ENCODE measurements at regions not wholly inside any gene's neighbourhood (a gene's known extent, or its start where the extent isn't known, plus 50 kb on each side); places are given as distances from the start of the nearest gene placed in this dataset.

DNA sequence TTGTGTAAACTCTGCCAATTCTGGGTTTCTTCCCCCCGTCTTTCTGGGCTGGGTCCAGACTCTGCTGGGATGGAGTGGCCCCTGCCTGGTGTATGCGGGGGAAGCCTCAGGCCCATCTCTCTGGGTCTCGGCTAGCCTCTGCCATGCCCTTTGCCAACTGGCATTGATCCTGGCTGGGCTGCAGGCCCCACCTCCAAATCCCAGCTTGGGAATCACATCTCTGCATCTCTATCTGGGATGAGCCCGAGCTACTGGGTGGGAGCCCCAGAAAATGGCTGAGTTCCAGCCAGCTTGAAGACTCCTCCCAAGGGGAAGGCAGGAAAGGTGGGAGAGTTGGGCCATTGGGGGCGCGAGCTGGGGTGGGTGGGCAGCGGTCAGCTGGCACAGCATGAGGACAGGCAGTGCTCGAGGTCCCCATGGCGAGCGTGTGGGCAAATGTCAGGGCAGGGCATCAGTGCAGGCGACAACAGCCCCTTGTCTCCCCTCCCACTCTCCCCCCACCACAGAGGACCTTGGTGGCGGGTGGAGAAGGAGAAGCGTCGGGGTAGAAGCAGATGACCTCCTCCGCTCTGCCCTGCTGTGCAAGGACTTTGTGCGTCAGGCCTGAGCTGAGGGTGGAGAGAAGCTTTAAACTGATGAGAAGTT is 139.4 kb downstream of the ASB1 start:
- Histone ChIP-seq H3K27ac (ENCODE audit: low read length) (no peak overlapping the region), H3K4me3 (ENCODE audit: low read depth in 2 of 2, low read length in 2 of 2) (no peak overlapping the region), H3K36me3 (ENCODE audit: control insufficient read depth, insufficient read depth, low read length) (no peaks in the 10 kb centered on the region), H3K4me1 (ENCODE audit: control insufficient read depth, insufficient read depth, low read length) (no peaks in the 10 kb centered on the region), H3K9me3 (ENCODE audit: control insufficient read depth, insufficient read depth, low read depth, low read length) (no peaks in the 10 kb centered on the region), H3K27me3 (ENCODE audit: control insufficient read depth, insufficient read depth, low read length) (no peaks in the 10 kb centered on the region)
- TF ChIP-seq TCF7L2 (IDR thresholded peaks at IDR 0.05; ENCODE audit: low read depth, low read length) (no peak), SIN3A (IDR thresholded peaks at IDR 0.05; ENCODE audit: borderline replicate concordance, insufficient read depth, low read depth, low read length) (no peak), POLR2AphosphoS5 (IDR thresholded peaks at IDR 0.05; ENCODE audit: low read depth, low read length) (no peak)
- TF ChIP-seq, protein P1, sequence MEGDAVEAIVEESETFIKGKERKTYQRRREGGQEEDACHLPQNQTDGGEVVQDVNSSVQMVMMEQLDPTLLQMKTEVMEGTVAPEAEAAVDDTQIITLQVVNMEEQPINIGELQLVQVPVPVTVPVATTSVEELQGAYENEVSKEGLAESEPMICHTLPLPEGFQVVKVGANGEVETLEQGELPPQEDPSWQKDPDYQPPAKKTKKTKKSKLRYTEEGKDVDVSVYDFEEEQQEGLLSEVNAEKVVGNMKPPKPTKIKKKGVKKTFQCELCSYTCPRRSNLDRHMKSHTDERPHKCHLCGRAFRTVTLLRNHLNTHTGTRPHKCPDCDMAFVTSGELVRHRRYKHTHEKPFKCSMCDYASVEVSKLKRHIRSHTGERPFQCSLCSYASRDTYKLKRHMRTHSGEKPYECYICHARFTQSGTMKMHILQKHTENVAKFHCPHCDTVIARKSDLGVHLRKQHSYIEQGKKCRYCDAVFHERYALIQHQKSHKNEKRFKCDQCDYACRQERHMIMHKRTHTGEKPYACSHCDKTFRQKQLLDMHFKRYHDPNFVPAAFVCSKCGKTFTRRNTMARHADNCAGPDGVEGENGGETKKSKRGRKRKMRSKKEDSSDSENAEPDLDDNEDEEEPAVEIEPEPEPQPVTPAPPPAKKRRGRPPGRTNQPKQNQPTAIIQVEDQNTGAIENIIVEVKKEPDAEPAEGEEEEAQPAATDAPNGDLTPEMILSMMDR (IDR thresholded peaks at IDR 0.05): no peak
- ChIA-PET POLR2A (no interaction called here), CTCF (no interaction called here)
- intact Hi-C loops (cut with micrococcal nuclease; ENCODE audit: unreplicated experiment): no loop called here
- DNase-seq (ENCODE audit: low read depth, low spot score) (no peak), ATAC-seq (no peak)
- in situ Hi-C loops (cut with HindIII; ENCODE audit: low pct_unique_long_range_greater_than_20kb, low sequenced_read_pairs): no loop called here
- BruUV-seq (replicated peaks): no TSS peak

- H3K4me3 ChIP-seq (ENCODE audit: low read depth in 2 of 2, low read length in 2 of 2): no peak overlapping the region
- no peaks in the 10 kb centered on the region for H3K4me1 ChIP-seq (ENCODE audit: control insufficient read depth, insufficient read depth, low read length)
- TF ChIP-seq, protein P2, sequence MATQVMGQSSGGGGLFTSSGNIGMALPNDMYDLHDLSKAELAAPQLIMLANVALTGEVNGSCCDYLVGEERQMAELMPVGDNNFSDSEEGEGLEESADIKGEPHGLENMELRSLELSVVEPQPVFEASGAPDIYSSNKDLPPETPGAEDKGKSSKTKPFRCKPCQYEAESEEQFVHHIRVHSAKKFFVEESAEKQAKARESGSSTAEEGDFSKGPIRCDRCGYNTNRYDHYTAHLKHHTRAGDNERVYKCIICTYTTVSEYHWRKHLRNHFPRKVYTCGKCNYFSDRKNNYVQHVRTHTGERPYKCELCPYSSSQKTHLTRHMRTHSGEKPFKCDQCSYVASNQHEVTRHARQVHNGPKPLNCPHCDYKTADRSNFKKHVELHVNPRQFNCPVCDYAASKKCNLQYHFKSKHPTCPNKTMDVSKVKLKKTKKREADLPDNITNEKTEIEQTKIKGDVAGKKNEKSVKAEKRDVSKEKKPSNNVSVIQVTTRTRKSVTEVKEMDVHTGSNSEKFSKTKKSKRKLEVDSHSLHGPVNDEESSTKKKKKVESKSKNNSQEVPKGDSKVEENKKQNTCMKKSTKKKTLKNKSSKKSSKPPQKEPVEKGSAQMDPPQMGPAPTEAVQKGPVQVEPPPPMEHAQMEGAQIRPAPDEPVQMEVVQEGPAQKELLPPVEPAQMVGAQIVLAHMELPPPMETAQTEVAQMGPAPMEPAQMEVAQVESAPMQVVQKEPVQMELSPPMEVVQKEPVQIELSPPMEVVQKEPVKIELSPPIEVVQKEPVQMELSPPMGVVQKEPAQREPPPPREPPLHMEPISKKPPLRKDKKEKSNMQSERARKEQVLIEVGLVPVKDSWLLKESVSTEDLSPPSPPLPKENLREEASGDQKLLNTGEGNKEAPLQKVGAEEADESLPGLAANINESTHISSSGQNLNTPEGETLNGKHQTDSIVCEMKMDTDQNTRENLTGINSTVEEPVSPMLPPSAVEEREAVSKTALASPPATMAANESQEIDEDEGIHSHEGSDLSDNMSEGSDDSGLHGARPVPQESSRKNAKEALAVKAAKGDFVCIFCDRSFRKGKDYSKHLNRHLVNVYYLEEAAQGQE (IDR thresholded peaks at IDR 0.05; ENCODE audit: insufficient read depth in 1 of 2, low read depth in 2 of 2, low read length in 1 of 2): no peak
- TF ChIP-seq POLR2AphosphoS5 (IDR thresholded peaks at IDR 0.05; ENCODE audit: low read depth, low read length) (no peak), TCF7L2 (IDR thresholded peaks at IDR 0.05; ENCODE audit: low read depth, low read length) (no peak), SIN3A (IDR thresholded peaks at IDR 0.05; ENCODE audit: borderline replicate concordance, insufficient read depth, low read depth, low read length) (no peak)
- TF ChIP-seq, protein P1 (IDR thresholded peaks at IDR 0.05): no peak
- ChIA-PET POLR2A (no interaction called here), CTCF (interaction anchor here (0.7 kb wide), 1 partner anchor 382 kb away, joined by 4 read pairs; no protein-coding TSS in a partner anchor)
- H3K27me3 ChIP-seq (ENCODE audit: control insufficient read depth, insufficient read depth, low read length): no peaks in the 10 kb centered on the region
- DNase-seq (ENCODE audit: low read depth, low spot score): no peak
- intact Hi-C loops (cut with micrococcal nuclease; ENCODE audit: unreplicated experiment) (no loop called here), in situ Hi-C loops (cut with HindIII; ENCODE audit: low pct_unique_long_range_greater_than_20kb, low sequenced_read_pairs) (no loop called here)
- no TSS peak for BruUV-seq (replicated peaks)
- ATAC-seq: no peak
- no peaks in the 10 kb centered on the region for H3K9me3 ChIP-seq (ENCODE audit: control insufficient read depth, insufficient read depth, low read depth, low read length)
- no peak overlapping the region for H3K27ac ChIP-seq (ENCODE audit: low read length)
- no peaks in the 10 kb centered on the region for H3K36me3 ChIP-seq (ENCODE audit: control insufficient read depth, insufficient read depth, low read length)
These were observed 140.5 kb downstream of the ASB1 start for GRCh38 chr2:238567067-238567855.
